CD4-positive, alpha-beta T cell treated with Interleukin-2 at 100 ng/mL for 4 hours (primary cell): ENCODE measurements at regions not wholly inside any gene's neighbourhood (a gene's known extent, or its start where the extent isn't known, plus 50 kb on each side); places are given as distances from the start of the nearest gene placed in this dataset.
"Not testable (repeated sequence)": the region's sequence is repeated elsewhere in the genome, so short reads cannot be mapped to it uniquely, and the experiment has no call there.

Experiments used
- DNase-seq: peaks from one replicate; pipeline ENCODE4 v3.0.0-alpha.2; 2020; ENCODE audit warnings: low spot score

- DNase-seq, result not testable (repeated sequence)
Measured at GRCh38 chr20:30393523-30393922, 863.9 kb upstream of the DEFB115 start.

GRCh38 chr20:30397111-30397510 is 860.4 kb upstream of the DEFB115 start:
- not testable (repeated sequence) for DNase-seq

- DNase-seq, result not testable (repeated sequence)
Measured at GRCh38 chr20:30405061-30405460, 852.4 kb upstream of the DEFB115 start.

- DNase-seq, result not testable (repeated sequence)
Measured at GRCh38 chr20:30405585-30405984, 851.9 kb upstream of the DEFB115 start.

GRCh38 chr20:30406370-30406769 is 851.1 kb upstream of the DEFB115 start:
- DNase-seq, result not testable (repeated sequence)

GRCh38 chr20:30412972-30413371 is 844.5 kb upstream of the DEFB115 start:
- no peak for DNase-seq

GRCh38 chr20:30417387-30417786 is 840.1 kb upstream of the DEFB115 start:
- DNase-seq, result not testable (repeated sequence)

- not testable (repeated sequence) for DNase-seq
Measured at GRCh38 chr20:30418378-30418777, 839.1 kb upstream of the DEFB115 start.

- DNase-seq, result no peak
Measured at GRCh38 chr20:30419466-30419865, 838.0 kb upstream of the DEFB115 start.

- DNase-seq, result not testable (repeated sequence)
Measured at GRCh38 chr20:30419871-30420420, 837.5 kb upstream of the DEFB115 start.
